Stimulated activated naive CD8-positive, alpha-beta T cell treated with anti-CD3 and anti-CD28 coated beads, Interleukin-15, amount 100 ng/mL, for 72 hours (primary cell): ENCODE measurements at regions not wholly inside any gene's neighbourhood (a gene's known extent, or its start where the extent isn't known, plus 50 kb on each side); places are given as distances from the start of the nearest gene placed in this dataset.
"Not testable (repeated sequence)": the region's sequence is repeated elsewhere in the genome, so short reads cannot be mapped to it uniquely, and the experiment has no call there.

Experiments
- ATAC-seq: fragments of 150-1000 bp; cut with Tn5 transposase; 2 replicates; pipeline ENCODE4 v1.10.0; 2021; ENCODE audit warnings: mild to moderate bottlenecking, moderate library complexity
- DNase-seq, 2 donors: peaks; one replicate each; pipeline ENCODE4 v3.0.0; 2021 to 2022
- H3K27ac Mint-ChIP-seq, 2 donors: one replicate each; pipeline ENCODE4 v1.8.0; 2022; ENCODE audit warnings: mild to moderate bottlenecking in 2 of 2, mixed read lengths in 2 of 2, moderate library complexity in 2 of 2
- H3K27me3 Mint-ChIP-seq: one replicate; pipeline ENCODE4 v1.8.0; 2022; ENCODE audit warnings: mixed read lengths
- H3K4me1 Mint-ChIP-seq: one replicate; pipeline ENCODE4 v1.8.0; 2022; ENCODE audit warnings: mild to moderate bottlenecking, mixed read lengths
- H3K4me3 Mint-ChIP-seq, 2 donors: one replicate each; pipeline ENCODE4 v1.8.0; 2022; ENCODE audit warnings: mild to moderate bottlenecking in 2 of 2, mixed read lengths in 2 of 2, moderate library complexity in 1 of 2
- H3K9me3 Mint-ChIP-seq, 2 donors: one replicate each; pipeline ENCODE4 v1.8.0; 2022; ENCODE audit warnings: mixed read lengths in 2 of 2

DNA sequence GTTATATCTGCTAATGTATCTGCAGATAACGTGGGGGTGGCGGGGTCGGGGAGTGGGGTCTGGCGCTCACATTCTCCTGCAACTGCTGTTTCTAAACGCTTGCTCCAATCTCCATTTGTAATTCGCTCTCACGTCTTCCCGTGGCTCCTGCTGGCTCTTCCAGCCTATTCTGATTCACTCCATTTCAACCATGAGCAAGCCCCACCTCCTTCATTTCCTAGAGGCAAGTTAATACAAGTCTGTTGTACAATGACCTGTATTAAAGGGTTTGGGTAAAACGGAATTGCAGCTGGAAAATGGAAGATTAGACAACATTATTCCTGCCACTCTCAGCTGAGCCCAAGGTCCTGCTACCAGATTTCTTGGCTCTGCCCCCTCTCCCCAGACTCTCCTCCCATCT is 132.3 kb downstream of the CSNK2A3 start:
- Mint-ChIP-seq H3K4me1 (no peaks in the 10 kb centered on the region), H3K4me3 (no peak overlapping the region), H3K27ac (no peak overlapping the region), H3K27me3 (no peaks in the 10 kb centered on the region), H3K9me3 (no peaks in the 10 kb centered on the region)
- ATAC-seq = no peak
- no peak for DNase-seq

DNA sequence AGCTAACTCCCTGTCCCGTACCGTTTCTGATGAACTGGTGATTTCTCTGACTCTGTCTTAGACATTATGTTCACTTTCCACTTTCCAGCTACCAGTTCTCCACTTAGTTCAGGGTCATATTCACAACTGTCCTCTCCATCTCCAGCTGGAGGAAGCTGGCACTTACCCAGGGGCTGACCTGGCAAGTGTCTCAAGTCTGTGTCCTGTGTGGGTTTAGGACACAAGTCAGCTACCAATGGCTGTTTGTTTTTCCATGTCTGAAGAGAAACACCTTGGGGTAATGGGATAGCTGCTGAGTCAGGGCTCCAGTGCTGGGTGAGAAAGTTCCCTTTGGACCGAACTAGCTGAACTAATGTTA is 134.4 kb downstream of the CSNK2A3 start:
- Mint-ChIP-seq H3K27ac (peak overlapping the region in 1 of 2 donors; percentile 29), H3K27me3 (no peaks in the 10 kb centered on the region), H3K4me1 (no peaks in the 10 kb centered on the region), H3K4me3 (no peak overlapping the region), H3K9me3 (no peaks in the 10 kb centered on the region)
- ATAC-seq (no peak), DNase-seq (no peak)

DNA sequence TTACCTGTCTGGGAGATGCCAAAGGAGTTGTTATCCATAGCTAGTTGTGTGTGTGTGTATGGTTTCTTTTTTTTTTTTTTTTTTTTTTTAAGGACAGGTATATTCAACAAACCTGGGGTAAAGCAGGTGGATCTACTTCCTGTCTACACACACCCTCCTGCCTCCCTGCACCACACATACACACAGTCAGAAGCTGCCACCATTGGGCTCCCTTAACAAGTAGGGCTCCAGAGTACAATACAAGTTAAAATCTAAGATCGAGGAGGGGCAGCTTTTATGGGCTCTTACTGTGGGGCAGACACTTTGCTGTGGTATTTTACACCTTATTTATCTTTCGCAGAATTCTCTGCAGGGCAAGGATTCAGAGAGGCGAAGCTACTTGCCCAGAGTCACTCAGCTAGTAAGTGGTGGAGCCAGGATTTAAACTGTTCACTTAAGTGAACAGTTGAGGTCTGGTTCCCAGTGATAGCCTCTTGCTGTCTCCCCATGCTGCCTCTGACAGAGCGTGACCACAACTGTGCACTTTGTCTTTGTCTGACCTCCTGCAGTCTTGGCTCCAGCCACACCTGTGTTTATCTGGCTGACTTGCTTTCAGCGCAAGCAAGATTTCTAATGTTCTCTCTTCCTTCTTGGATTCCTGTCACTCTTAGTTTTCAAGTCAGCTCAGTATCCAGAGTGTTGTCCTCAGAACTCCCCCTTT is 135.0 kb downstream of the CSNK2A3 start:
- Mint-ChIP-seq H3K27ac (no peak overlapping the region), H3K4me3 (no peak overlapping the region), H3K9me3 (no peaks in the 10 kb centered on the region), H3K27me3 (no peaks in the 10 kb centered on the region), H3K4me1 (no peaks in the 10 kb centered on the region)
- DNase-seq (no peak), ATAC-seq (no peak)

DNA sequence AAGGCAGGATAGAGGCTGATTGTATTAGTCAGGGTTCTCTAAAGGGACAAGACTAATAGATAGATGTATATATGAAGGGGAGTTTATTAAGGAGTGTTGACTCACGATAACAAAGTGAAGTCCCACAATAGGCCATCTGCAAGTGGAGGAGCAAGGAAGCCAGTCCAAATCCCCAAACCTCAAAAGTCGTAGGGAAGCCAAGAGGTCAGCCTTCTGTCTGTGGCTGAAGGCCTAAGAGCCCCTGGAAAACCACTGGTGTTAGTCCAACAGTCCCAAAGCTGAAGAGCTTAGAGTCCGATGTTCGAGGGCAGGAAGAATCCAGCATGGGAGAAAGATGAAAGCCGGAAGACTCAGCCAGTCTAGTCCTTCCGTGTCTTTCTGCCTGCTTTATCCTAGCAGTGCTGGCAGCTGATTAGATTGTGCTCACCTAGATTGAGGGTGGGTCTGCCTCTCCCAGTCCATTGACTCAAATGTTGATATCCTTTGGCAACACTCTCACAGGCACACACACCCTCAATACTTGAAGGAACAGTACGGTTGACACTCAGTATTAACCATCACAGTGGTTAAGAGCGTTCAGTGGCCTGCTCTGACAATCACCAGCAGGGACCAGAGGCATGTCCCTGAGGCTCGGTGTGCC is 135.6 kb downstream of the CSNK2A3 start:
- Mint-ChIP-seq H3K27me3 (no peaks in the 10 kb centered on the region), H3K27ac (no peak overlapping the region), H3K9me3 (no peaks in the 10 kb centered on the region), H3K4me3 (no peak overlapping the region), H3K4me1 (no peaks in the 10 kb centered on the region)
- no peak for ATAC-seq
- no peak for DNase-seq

DNA sequence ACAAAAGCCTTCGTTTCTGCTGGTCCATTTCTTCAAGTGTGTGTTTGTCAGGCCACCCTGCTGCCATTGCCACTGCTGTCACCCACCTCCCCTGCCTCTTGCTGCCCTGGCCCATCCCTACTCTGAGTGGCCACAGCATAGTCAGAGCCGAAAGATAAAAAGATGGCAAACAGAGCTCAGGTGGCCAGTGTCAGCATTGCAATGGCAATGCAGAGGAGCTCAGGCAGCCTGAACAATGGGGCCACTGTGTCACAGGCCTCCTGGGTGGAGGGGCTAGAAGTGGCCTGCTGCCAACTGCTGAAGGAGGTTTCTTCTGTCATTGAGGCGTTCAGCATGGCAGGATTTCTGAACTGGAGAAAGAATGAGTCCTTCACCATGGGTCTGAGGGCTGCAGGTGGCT is 137.1 kb downstream of the CSNK2A3 start:
- DNase-seq (no peak), ATAC-seq (no peak)
- H3K27ac Mint-ChIP-seq = no peak overlapping the region
- no peaks in the 10 kb centered on the region for H3K4me1 Mint-ChIP-seq
- H3K27me3 Mint-ChIP-seq = no peaks in the 10 kb centered on the region
- no peak overlapping the region for H3K4me3 Mint-ChIP-seq
- no peaks in the 10 kb centered on the region for H3K9me3 Mint-ChIP-seq

DNA sequence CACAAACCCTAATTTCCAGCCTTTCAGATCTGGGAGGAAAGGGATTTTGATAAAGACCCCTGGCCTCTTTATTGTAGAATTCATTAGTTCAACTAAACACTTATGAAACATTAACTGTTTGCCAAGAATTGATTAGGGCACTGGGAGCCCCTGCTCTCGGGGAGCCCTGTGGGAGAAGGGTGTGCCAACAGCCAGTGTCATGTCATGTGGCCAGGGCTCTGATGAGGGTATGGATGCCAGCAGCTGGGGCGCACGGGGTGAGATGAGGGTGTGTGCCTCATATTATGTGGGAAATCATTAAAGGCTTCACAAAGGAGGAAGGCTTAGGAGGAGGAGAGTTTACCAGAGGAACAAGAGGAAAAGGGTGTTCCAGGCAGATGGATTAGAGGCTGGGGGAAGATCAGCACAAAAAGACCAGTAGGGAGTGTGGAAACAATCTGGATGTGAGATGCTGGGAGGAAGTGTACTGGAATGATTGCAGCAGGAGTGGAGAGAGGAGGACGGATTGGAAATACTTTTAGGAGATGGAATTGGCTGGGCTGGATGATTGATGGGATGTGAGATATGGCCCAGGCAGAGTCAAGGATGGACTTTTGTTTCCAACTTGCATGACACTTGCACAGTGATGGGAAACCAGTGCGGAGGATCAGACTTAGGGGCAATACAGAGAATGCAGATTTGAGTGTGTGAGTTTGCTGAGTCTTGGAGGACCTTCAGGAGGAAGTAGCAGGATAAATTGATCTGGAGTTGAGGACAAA is 137.8 kb downstream of the CSNK2A3 start:
- no peak for ATAC-seq
- Mint-ChIP-seq H3K27ac (peak overlapping the region in 1 of 2 donors; percentile 42), H3K27me3 (no peaks in the 10 kb centered on the region), H3K4me3 (no peak overlapping the region), H3K9me3 (no peaks in the 10 kb centered on the region), H3K4me1 (no peaks in the 10 kb centered on the region)
- no peak for DNase-seq

DNA sequence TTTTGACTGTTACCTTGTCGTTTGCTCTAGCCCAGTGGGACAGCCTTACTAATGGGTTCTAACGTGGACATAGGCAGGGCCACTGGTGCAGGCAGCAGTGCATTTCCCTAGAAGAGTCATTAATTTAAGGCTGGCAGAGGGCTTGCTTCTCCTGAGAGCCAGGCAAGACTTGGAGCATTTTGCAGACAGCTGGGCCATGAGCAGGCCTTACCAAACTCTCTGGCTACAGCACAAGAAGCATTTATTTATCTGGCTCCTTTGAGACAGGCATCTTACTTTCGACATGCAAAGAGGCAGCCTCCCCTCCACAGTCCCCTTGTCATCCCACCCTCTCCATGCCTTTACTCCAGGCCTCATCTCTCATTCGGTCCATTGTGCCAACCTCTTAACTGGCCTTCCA is 139.9 kb downstream of the CSNK2A3 start:
- H3K27me3 Mint-ChIP-seq = no peaks in the 10 kb centered on the region
- no peak for ATAC-seq
- no peak for DNase-seq
- H3K4me1 Mint-ChIP-seq = no peaks in the 10 kb centered on the region
- H3K9me3 Mint-ChIP-seq = no peaks in the 10 kb centered on the region
- no peak overlapping the region for H3K27ac Mint-ChIP-seq
- H3K4me3 Mint-ChIP-seq = no peak overlapping the region

DNA sequence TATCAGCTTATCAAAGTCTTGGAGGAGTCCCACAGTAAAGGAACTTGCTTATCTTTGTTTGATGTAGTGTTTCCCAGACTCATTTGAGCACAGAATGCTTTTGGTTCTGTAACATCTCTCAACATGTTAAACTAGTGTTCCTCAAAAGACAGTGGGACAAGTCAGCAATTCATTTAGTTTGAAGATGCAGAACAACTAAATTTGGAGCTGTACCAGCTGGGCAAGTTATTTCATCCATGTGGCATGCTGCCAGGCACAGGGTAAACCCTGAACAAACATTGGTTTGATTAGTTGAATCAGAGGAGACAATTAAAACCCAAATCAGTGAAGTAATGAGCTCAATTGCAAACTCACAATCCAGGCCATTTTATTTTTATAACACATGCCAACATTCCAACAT is 141.2 kb downstream of the CSNK2A3 start:
- DNase-seq (no peak), ATAC-seq (no peak)
- no peaks in the 10 kb centered on the region for H3K4me1 Mint-ChIP-seq
- no peak overlapping the region for H3K4me3 Mint-ChIP-seq
- no peaks in the 10 kb centered on the region for H3K9me3 Mint-ChIP-seq
- H3K27ac Mint-ChIP-seq = no peak overlapping the region
- no peaks in the 10 kb centered on the region for H3K27me3 Mint-ChIP-seq

DNA sequence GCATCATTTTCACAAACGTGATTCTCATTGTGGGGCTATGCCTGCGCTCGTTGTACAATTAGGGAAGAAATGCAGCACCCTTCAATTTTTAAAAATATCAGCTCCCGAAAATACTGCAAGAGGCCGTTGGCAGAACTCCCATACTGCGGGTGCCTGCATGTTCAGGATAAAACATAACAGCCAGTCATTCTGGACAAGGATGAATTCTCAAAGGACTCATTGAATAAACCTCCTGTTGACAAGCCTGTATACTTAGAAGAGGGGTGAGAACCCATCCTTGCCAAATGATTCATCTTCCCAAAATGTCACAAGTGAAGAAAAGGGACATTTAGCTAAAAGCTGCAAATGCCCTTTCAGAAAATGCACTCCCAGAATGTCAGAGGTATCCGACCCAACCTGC is 141.9 kb downstream of the CSNK2A3 start:
- ATAC-seq (no peak), DNase-seq (no peak)
- no peaks in the 10 kb centered on the region for H3K4me1 Mint-ChIP-seq
- H3K9me3 Mint-ChIP-seq = no peaks in the 10 kb centered on the region
- H3K27ac Mint-ChIP-seq = no peak overlapping the region
- no peak overlapping the region for H3K4me3 Mint-ChIP-seq
- H3K27me3 Mint-ChIP-seq = no peaks in the 10 kb centered on the region

DNA sequence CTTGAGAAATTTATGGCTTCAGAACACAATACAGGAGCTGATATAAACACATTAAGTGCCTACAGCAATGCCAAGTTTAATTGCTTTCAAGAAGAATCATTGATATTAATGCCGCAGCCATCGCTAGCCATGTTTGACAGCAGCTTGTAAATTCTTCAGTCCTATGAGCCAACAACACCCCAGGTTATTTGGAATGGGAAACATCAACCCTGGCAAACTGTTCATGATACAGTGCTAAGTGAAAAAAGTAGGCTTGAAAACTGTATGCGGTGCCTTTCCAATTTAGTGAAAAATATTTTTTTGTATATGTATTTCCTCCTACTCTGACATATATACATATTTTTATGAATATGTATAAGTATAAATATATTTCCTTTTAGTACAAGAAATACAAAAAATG is 142.6 kb downstream of the CSNK2A3 start:
- no peak for ATAC-seq
- Mint-ChIP-seq H3K27me3 (no peaks in the 10 kb centered on the region), H3K9me3 (no peaks in the 10 kb centered on the region), H3K4me3 (no peak overlapping the region), H3K27ac (no peak overlapping the region), H3K4me1 (no peaks in the 10 kb centered on the region)
- DNase-seq = no peak

DNA sequence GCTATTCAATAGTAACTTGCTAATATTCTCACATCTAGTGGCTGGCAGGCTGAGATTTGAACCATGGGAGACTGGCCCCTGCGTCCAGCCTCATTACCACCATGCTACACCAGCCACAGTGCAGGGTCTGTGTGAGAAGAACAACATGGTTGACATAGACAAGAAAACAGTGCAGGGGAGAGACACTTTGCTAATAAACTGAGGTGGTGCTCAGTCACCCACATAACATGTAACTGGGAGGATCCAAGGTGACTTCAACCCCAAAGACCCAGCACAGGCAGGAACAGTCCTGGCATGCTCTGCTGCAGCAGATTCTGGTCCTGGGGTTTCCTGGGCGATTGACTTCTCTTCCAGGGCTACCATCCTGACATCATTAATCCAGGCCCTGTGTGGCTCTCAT is 143.1 kb downstream of the CSNK2A3 start:
- Mint-ChIP-seq H3K4me1 (no peaks in the 10 kb centered on the region), H3K9me3 (no peaks in the 10 kb centered on the region), H3K27me3 (no peaks in the 10 kb centered on the region), H3K4me3 (no peak overlapping the region), H3K27ac (no peak overlapping the region)
- ATAC-seq (no peak), DNase-seq (no peak)

DNA sequence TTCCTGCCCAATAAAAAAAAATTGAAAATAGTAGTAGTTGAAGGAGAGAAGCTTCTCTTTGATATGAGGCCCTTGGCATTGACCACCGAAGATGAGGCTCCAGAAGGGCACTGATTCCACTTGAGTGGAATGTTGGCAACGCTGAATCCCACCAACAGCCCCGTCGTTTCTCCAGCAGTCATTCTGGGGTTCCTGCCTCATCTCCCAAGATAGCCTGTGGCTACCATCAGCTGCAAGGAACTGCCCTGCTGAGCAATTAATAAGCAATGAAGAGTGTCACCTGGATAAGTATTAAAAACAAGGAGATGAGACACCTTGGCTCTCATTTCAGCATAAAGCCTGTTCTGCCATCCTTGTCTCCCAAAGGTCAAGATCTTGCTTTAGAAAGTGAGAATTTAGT is 144.1 kb downstream of the CSNK2A3 start:
- Mint-ChIP-seq H3K4me3 (no peak overlapping the region), H3K27ac (no peak overlapping the region), H3K4me1 (no peaks in the 10 kb centered on the region), H3K27me3 (peaks cover 3% of the 10 kb centered on the region), H3K9me3 (peaks cover 0 to 1% of the 10 kb centered on the region in 2 donors)
- ATAC-seq (no peak), DNase-seq (no peak)

DNA sequence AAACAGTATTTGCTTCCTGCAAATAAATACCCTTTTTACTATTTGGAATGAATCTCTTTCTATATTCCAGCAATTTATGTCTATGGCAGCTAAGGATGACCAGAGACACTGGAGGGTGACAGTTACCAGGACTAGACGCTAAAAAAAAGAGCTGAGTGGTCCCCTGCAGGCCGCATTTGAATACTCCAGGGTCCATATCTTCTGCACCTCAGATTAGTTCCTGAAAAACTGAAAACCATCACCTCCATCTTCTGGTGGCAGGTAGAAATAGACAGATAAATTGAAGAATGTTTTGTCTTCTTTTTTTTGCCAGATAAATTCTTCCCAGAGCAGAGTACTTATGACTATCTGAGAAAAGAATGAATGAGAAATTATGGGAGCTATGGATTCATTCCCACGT is 145.6 kb downstream of the CSNK2A3 start:
- Mint-ChIP-seq H3K4me3 (no peak overlapping the region), H3K27me3 (peaks cover 12% of the 10 kb centered on the region), H3K4me1 (no peaks in the 10 kb centered on the region), H3K27ac (no peak overlapping the region), H3K9me3 (peaks cover 0 to 10% of the 10 kb centered on the region in 2 donors)
- DNase-seq = no peak
- no peak for ATAC-seq

DNA sequence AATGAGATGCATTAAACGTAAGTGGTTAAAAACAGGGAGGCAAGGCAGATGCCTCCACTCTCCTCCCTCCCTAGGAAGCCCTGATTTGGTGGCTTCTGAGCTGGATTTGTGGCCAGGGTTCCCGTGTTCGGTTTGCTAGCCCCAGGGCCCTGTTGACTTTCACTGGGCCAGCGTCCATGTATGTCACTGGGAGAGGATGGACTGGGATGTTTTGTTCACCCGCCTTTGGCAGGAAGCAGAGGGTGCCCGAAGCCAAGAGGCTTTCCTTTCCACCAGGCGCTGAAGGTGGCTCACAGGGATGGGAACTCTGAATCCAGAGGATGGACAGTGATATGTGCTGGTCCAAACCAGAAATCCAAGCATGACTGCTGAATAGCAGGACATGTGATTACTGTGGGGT is 146.6 kb downstream of the CSNK2A3 start:
- Mint-ChIP-seq H3K27ac (no peak overlapping the region), H3K4me3 (no peak overlapping the region), H3K9me3 (peaks cover 0 to 10% of the 10 kb centered on the region in 2 donors), H3K4me1 (no peaks in the 10 kb centered on the region), H3K27me3 (peaks cover 12% of the 10 kb centered on the region)
- no peak for DNase-seq
- ATAC-seq = no peak

DNA sequence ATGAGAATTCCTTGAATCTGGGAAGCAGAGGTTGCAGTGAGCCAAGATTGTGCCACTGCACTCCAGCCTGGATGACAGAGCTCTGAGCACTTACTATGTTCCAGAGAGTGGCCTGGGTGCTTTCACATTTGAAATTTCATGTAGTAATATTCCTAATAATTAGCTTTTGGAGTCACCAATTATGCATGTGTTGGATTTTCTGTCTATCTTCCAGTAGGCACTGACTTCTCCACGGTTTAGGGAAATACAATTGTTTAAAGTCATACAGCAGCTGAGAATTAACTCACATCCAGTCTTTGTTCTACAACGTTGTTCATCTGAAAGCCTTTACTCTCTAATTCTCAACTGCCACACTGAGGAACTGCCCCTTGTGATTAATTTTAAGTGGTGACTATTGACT is 150.2 kb downstream of the CSNK2A3 start:
- peaks cover 10 to 13% of the 10 kb centered on the region in 2 donors for H3K9me3 Mint-ChIP-seq
- H3K27ac Mint-ChIP-seq = no peak overlapping the region
- peaks cover 12% of the 10 kb centered on the region for H3K27me3 Mint-ChIP-seq

DNA sequence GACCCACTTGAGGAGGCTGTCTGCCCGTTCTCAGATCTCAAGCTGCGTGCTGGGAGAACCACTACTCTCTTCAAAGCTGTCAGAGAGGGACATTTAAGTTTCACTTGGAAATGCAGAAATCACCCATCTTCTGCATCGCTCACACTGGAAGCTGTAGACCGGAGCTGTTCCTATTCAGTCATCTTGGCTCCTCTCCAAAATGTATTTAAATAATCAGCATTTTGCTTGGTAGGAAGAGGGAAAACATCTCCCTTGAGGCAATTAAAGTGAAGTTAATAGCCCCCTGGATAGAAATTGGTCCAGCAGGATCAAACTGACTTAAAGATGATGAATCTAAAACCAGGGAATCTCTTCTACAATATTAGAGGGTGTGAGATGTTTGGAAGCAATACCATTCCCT is 151.7 kb downstream of the CSNK2A3 start:
- not testable (repeated sequence) for ATAC-seq, DNase-seq, H3K4me1 Mint-ChIP-seq, H3K4me3 Mint-ChIP-seq, H3K27ac Mint-ChIP-seq
- H3K9me3 Mint-ChIP-seq = peaks cover 10 to 16% of the 10 kb centered on the region in 2 donors
- H3K27me3 Mint-ChIP-seq = peaks cover 12% of the 10 kb centered on the region

More for the DNA sequence above, 150.2 kb downstream of the CSNK2A3 start:
- ATAC-seq = no peak
- Mint-ChIP-seq H3K4me3 (no peak overlapping the region), H3K4me1 (no peaks in the 10 kb centered on the region)
- no peak for DNase-seq
